ENCODE measurements at regions not wholly inside any gene's neighbourhood (a gene's known extent, or its start where the extent isn't known, plus 50 kb on each side); places are given as distances from the start of the nearest gene placed in this dataset.

DNA sequence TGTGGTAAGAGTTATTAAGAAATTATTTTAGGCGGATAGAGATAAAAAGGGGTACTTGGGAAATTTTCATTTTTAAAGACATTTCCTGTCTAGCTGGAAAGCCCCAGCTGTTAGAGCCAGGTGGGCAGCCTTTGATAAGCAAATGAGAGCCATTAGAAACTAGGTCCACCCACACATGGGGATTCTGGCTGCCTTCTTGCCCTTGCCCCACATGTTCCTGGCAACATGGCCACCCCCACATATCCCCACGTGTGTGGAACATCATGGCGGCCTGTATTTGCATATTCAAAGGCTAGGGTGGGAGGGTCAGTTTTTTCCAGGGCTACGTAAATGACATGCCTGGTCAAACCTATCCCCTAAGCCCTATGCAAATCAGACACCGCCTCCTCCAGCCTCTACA lies 1382.1 kb downstream of the AACS start:
- TF ChIP-seq, protein P1, sequence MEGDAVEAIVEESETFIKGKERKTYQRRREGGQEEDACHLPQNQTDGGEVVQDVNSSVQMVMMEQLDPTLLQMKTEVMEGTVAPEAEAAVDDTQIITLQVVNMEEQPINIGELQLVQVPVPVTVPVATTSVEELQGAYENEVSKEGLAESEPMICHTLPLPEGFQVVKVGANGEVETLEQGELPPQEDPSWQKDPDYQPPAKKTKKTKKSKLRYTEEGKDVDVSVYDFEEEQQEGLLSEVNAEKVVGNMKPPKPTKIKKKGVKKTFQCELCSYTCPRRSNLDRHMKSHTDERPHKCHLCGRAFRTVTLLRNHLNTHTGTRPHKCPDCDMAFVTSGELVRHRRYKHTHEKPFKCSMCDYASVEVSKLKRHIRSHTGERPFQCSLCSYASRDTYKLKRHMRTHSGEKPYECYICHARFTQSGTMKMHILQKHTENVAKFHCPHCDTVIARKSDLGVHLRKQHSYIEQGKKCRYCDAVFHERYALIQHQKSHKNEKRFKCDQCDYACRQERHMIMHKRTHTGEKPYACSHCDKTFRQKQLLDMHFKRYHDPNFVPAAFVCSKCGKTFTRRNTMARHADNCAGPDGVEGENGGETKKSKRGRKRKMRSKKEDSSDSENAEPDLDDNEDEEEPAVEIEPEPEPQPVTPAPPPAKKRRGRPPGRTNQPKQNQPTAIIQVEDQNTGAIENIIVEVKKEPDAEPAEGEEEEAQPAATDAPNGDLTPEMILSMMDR (IDR thresholded peaks at IDR 0.05) = no peak
- no peak for TF ChIP-seq POLR2A (IDR thresholded peaks at IDR 0.05; ENCODE audit: low read depth)
- no peak for TF ChIP-seq POLR2AphosphoS5 (IDR thresholded peaks at IDR 0.05)
